Activated T-helper 2 cell treated with anti-CD3 and anti-CD28 coated beads, Interferon-gamma antibody, Interleukin-2, Interleukin-4, amounts not matched to agents 10 μg/mL and 5 μg/mL and 100 μg/mL, durations not matched to agents 14 hours and 24 hours and 36 hours (primary cell): ENCODE measurements at regions not wholly inside any gene's neighbourhood (a gene's known extent, or its start where the extent isn't known, plus 50 kb on each side); places are given as distances from the start of the nearest gene placed in this dataset.
"Not testable (repeated sequence)": the region's sequence is repeated elsewhere in the genome, so short reads cannot be mapped to it uniquely, and the experiment has no call there.

ENCODE experiments used
- DNase-seq: peaks from one replicate; pipeline ENCODE4 v3.0.0; 2021; ENCODE audit warnings: low spot score
- H3K27ac Mint-ChIP-seq: one replicate; pipeline ENCODE4 v1.8.0; 2021; ENCODE audit warnings: mixed read lengths
- H3K27me3 Mint-ChIP-seq: one replicate; pipeline ENCODE4 v1.8.0; 2021; ENCODE audit warnings: low read depth, mixed read lengths
- H3K36me3 Mint-ChIP-seq: one replicate; pipeline ENCODE4 v1.8.0; 2021; ENCODE audit warnings: low read depth, mixed read lengths
- H3K4me1 Mint-ChIP-seq: one replicate; pipeline ENCODE4 v1.8.0; 2021; ENCODE audit warnings: low read depth, mixed read lengths
- H3K4me3 Mint-ChIP-seq: one replicate; pipeline ENCODE4 v1.8.0; 2021; ENCODE audit warnings: low read depth, mild to moderate bottlenecking, moderate library complexity, mixed read lengths
- H3K9me3 Mint-ChIP-seq: one replicate; pipeline ENCODE4 v1.8.0; 2021; ENCODE audit warnings: mixed read lengths
- intact Hi-C: fragments of 100-400 bp; cut with micrococcal nuclease; formaldehyde crosslinking; loops from one replicate; pipeline ENCODE4 v1.15.1; 2023

GRCh38 chr5:158494541-158494940 is 605.2 kb downstream of the EBF1 start:
- Mint-ChIP-seq H3K9me3 (no peaks in the 10 kb centered on the region), H3K4me3 (no peak overlapping the region)
- DNase-seq: no peak

GRCh38 chr5:158494044-158494443 is 605.7 kb downstream of the EBF1 start:
- not testable (repeated sequence) for H3K4me1 Mint-ChIP-seq

More at GRCh38 chr5:158494541-158494940, 605.2 kb downstream of the EBF1 start:
- Mint-ChIP-seq H3K27ac (no peak overlapping the region), H3K4me1 (no peaks in the 10 kb centered on the region), H3K27me3 (no peaks in the 10 kb centered on the region), H3K36me3 (no peaks in the 10 kb centered on the region)
- intact Hi-C loops: no loop called here

GRCh38 chr5:158492841-158493242 is 606.9 kb downstream of the EBF1 start:
- no peaks in the 10 kb centered on the region for H3K9me3 Mint-ChIP-seq
- no peak overlapping the region for H3K4me3 Mint-ChIP-seq
- intact Hi-C loops: no loop called here
- no peak overlapping the region for H3K27ac Mint-ChIP-seq
- H3K27me3 Mint-ChIP-seq: no peaks in the 10 kb centered on the region
- no peaks in the 10 kb centered on the region for H3K4me1 Mint-ChIP-seq
- no peak for DNase-seq
- no peaks in the 10 kb centered on the region for H3K36me3 Mint-ChIP-seq

More at GRCh38 chr5:158494044-158494443, 605.7 kb downstream of the EBF1 start:
- intact Hi-C loops, H3K4me3 Mint-ChIP-seq, DNase-seq, H3K27ac Mint-ChIP-seq, H3K9me3 Mint-ChIP-seq, H3K27me3 Mint-ChIP-seq, H3K36me3 Mint-ChIP-seq: not testable (repeated sequence)

- H3K4me3 Mint-ChIP-seq: no peak overlapping the region
- H3K36me3 Mint-ChIP-seq: no peaks in the 10 kb centered on the region
- DNase-seq: no peak
- no peaks in the 10 kb centered on the region for H3K4me1 Mint-ChIP-seq
- H3K27ac Mint-ChIP-seq: no peak overlapping the region
- H3K9me3 Mint-ChIP-seq: no peaks in the 10 kb centered on the region
- intact Hi-C loops: no loop called here
- H3K27me3 Mint-ChIP-seq: no peaks in the 10 kb centered on the region
These were observed 607.6 kb downstream of the EBF1 start for GRCh38 chr5:158492136-158492535.

GRCh38 chr5:158487664-158488063 is 612.1 kb downstream of the EBF1 start:
- H3K27me3 Mint-ChIP-seq: no peaks in the 10 kb centered on the region
- H3K27ac Mint-ChIP-seq: no peak overlapping the region
- H3K4me1 Mint-ChIP-seq: no peaks in the 10 kb centered on the region
- no peaks in the 10 kb centered on the region for H3K36me3 Mint-ChIP-seq
- intact Hi-C loops: no loop called here
- DNase-seq: no peak
- H3K4me3 Mint-ChIP-seq: no peak overlapping the region
- no peaks in the 10 kb centered on the region for H3K9me3 Mint-ChIP-seq

GRCh38 chr5:158487156-158487555 is 612.6 kb downstream of the EBF1 start:
- no peaks in the 10 kb centered on the region for H3K4me1 Mint-ChIP-seq
- no peaks in the 10 kb centered on the region for H3K9me3 Mint-ChIP-seq
- no peak overlapping the region for H3K4me3 Mint-ChIP-seq
- H3K27ac Mint-ChIP-seq: no peak overlapping the region
- no peaks in the 10 kb centered on the region for H3K36me3 Mint-ChIP-seq
- H3K27me3 Mint-ChIP-seq: no peaks in the 10 kb centered on the region
- DNase-seq: no peak
- intact Hi-C loops: no loop called here

- no peak overlapping the region for H3K27ac Mint-ChIP-seq
- H3K9me3 Mint-ChIP-seq: no peaks in the 10 kb centered on the region
- H3K36me3 Mint-ChIP-seq: no peaks in the 10 kb centered on the region
These were observed 613.1 kb downstream of the EBF1 start for GRCh38 chr5:158486566-158486965.

GRCh38 chr5:158485604-158486081 is 614.1 kb downstream of the EBF1 start:
- intact Hi-C loops: no loop called here
- H3K36me3 Mint-ChIP-seq: no peaks in the 10 kb centered on the region
- H3K4me3 Mint-ChIP-seq: no peak overlapping the region
- no peaks in the 10 kb centered on the region for H3K9me3 Mint-ChIP-seq
- H3K27me3 Mint-ChIP-seq: no peaks in the 10 kb centered on the region
- DNase-seq: no peak
- no peaks in the 10 kb centered on the region for H3K4me1 Mint-ChIP-seq
- no peak overlapping the region for H3K27ac Mint-ChIP-seq

More at GRCh38 chr5:158486566-158486965, 613.1 kb downstream of the EBF1 start:
- intact Hi-C loops: no loop called here
- no peaks in the 10 kb centered on the region for H3K27me3 Mint-ChIP-seq
- H3K4me1 Mint-ChIP-seq: no peaks in the 10 kb centered on the region
- H3K4me3 Mint-ChIP-seq: no peak overlapping the region
- no peak for DNase-seq

- no peaks in the 10 kb centered on the region for H3K9me3 Mint-ChIP-seq
- H3K36me3 Mint-ChIP-seq: no peaks in the 10 kb centered on the region
- no peak overlapping the region for H3K27ac Mint-ChIP-seq
- no peak for DNase-seq
- H3K4me1 Mint-ChIP-seq: no peaks in the 10 kb centered on the region
- H3K27me3 Mint-ChIP-seq: no peaks in the 10 kb centered on the region
- intact Hi-C loops: no loop called here
- H3K4me3 Mint-ChIP-seq: no peak overlapping the region
These were observed 614.7 kb downstream of the EBF1 start for GRCh38 chr5:158485047-158485446.

GRCh38 chr5:158484150-158484549 is 615.6 kb downstream of the EBF1 start:
- Mint-ChIP-seq H3K27me3 (no peaks in the 10 kb centered on the region), H3K4me1 (no peaks in the 10 kb centered on the region), H3K36me3 (no peaks in the 10 kb centered on the region), H3K9me3 (no peaks in the 10 kb centered on the region), H3K4me3 (no peak overlapping the region), H3K27ac (no peak overlapping the region)
- DNase-seq: no peak
- intact Hi-C loops: no loop called here

GRCh38 chr5:158483281-158483860 is 616.3 kb downstream of the EBF1 start:
- Mint-ChIP-seq H3K4me1 (no peaks in the 10 kb centered on the region), H3K4me3 (no peak overlapping the region), H3K27me3 (no peaks in the 10 kb centered on the region), H3K36me3 (no peaks in the 10 kb centered on the region), H3K27ac (no peak overlapping the region), H3K9me3 (no peaks in the 10 kb centered on the region)
- DNase-seq: no peak
- intact Hi-C loops: no loop called here

- H3K36me3 Mint-ChIP-seq: no peaks in the 10 kb centered on the region
- H3K27ac Mint-ChIP-seq: no peak overlapping the region
- no peaks in the 10 kb centered on the region for H3K27me3 Mint-ChIP-seq
- intact Hi-C loops: no loop called here
- no peaks in the 10 kb centered on the region for H3K9me3 Mint-ChIP-seq
- DNase-seq: no peak
- no peak overlapping the region for H3K4me3 Mint-ChIP-seq
- H3K4me1 Mint-ChIP-seq: no peaks in the 10 kb centered on the region
These were observed 617.6 kb downstream of the EBF1 start for GRCh38 chr5:158482125-158482524.

- peaks cover 5% of the 10 kb centered on the region for H3K27me3 Mint-ChIP-seq
- H3K36me3 Mint-ChIP-seq: no peaks in the 10 kb centered on the region
- no peak for DNase-seq
- H3K9me3 Mint-ChIP-seq: no peaks in the 10 kb centered on the region
- H3K4me3 Mint-ChIP-seq: no peak overlapping the region
- intact Hi-C loops: no loop called here
- no peaks in the 10 kb centered on the region for H3K4me1 Mint-ChIP-seq
- H3K27ac Mint-ChIP-seq: no peak overlapping the region
These were observed 619.2 kb upstream of the CLINT1 start for GRCh38 chr5:158478139-158478538.

- Mint-ChIP-seq H3K9me3 (no peaks in the 10 kb centered on the region), H3K36me3 (no peaks in the 10 kb centered on the region), H3K27ac (no peak overlapping the region), H3K4me3 (no peak overlapping the region), H3K27me3 (peaks cover 5% of the 10 kb centered on the region), H3K4me1 (no peaks in the 10 kb centered on the region)
- DNase-seq: no peak
- intact Hi-C loops: no loop called here
These were observed 618.3 kb upstream of the CLINT1 start for GRCh38 chr5:158477214-158477613.
